ENCODE measurements at regions not wholly inside any gene's neighbourhood (a gene's known extent, or its start where the extent isn't known, plus 50 kb on each side); places are given as distances from the start of the nearest gene placed in this dataset.
A peak's percentile ranks its signal among the peaks of the same experiment; 100 is the strongest.

DNA sequence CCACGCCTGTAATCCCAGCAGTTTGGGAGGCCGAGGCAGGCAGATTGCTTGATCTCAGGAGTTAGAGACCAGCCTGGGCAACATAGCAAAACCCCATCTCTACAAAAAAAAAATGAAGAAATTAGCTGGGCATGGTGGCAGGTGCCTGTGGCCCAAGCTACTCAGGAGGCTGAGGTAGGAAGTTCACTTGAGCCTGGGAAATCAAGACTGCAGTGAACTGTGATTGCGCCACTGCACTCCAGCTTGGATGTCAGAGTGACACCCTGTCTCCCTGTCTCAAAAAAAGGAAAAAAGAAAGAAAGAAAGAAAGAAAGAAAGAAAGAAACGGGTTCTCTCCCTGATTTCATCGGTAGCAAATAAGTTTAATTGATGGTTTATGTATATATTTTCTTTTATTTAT, 64.6 kb upstream of the ESX1 start:
- Histone ChIP-seq H3K36me3 (replicated peaks in 1 of 2; ENCODE audit: control insufficient read depth in 1 of 2, insufficient read depth in 2 of 2, low read length in 2 of 2) (no peaks in the 10 kb centered on the region), H3K27me3 (ENCODE audit: control insufficient read depth in 1 of 2, insufficient read depth in 2 of 2, low read length in 2 of 2) (no peaks in the 10 kb centered on the region), H3K79me2 (ENCODE audit: insufficient read depth, low read length) (no peaks in the 10 kb centered on the region), H2AFZ (ENCODE audit: low read length) (no peak overlapping the region), H4K20me1 (ENCODE audit: insufficient read depth, low read length) (no peaks in the 10 kb centered on the region), H3K4me3 (replicated peaks in 1 of 3; ENCODE audit: insufficient read depth in 1 of 3, low read depth in 2 of 3, low read length in 3 of 3) (no peak overlapping the region), H3K4me2 (ENCODE audit: low read depth, low read length) (no peak overlapping the region), H3K27ac (ENCODE audit: extremely low read length, insufficient read depth, low read length) (no peak overlapping the region), H3K9ac (ENCODE audit: insufficient read depth, low read depth, low read length) (no peak overlapping the region), H3K4me1 (ENCODE audit: insufficient read depth, low read length) (peaks cover 9% of the 10 kb centered on the region; the same call in 1 of the 2 replicates), H3K9me3 (ENCODE audit: low read length) (no peaks in the 10 kb centered on the region)
- no peak for FAIRE-seq
- POLR2A ChIA-PET = no interaction called here
- no peak for TF ChIP-seq ZKSCAN8 (CRISPR knock-in tag; IDR thresholded peaks at IDR 0.05; ENCODE audit: borderline replicate concordance)
- peak; percentile 4; the same call in 1 of the 2 replicates for TF ChIP-seq CEBPB (IDR thresholded peaks at IDR 0.05; ENCODE audit: borderline replicate concordance, low read depth, low read length)
- no peak for ATAC-seq
- no TSS peak for BruUV-seq (replicated peaks)
- intact Hi-C loops (cut with micrococcal nuclease; ENCODE audit: unreplicated experiment) = no loop called here
- 78% methylated on average over 5 of the region's 5 CpGs for WGBS (ENCODE audit: low lambda C conversion rate)
- DNase-seq (ENCODE audit: low spot score) = no peak
- in situ Hi-C loops (cut with HindIII; ENCODE audit: extremely low pct_ligation_motif_present, low pct_unique_long_range_greater_than_20kb) = no loop called here
- CTCF ChIA-PET (ENCODE audit: low intra/inter-chr PET ratio, low total read pairs) = no interaction called here

DNA sequence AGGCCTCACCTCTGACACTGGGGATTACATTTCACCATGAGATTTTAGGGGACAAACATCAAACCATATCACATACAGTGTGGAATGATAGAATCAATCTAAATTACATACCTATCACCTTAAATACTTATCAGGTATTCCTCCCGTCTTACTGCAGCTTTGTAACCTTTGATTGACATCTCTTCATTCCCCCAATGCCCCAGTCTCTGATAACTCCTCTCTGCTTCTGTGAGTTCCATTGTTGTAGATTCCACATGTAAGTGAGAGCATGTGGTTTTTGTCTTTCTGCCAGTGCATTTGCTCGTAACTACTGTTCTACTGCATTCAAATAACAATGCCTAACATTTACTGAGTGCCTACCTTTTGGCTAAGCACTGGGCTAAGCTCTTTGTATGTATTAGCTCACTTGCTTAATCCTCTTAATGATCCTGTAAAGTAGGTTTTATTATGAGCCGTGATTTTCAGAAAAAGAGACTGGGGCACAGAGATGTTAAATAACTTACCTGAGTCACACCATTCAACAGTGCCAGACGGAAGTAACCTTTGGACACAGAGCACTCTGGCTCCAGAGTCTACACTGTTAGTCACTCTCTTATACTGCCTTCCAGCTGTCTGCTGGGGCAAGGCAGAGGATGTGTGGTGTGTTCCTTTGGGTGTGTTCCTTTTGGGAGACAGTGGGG, 63.7 kb upstream of the ESX1 start:
- no TSS peak for BruUV-seq (replicated peaks)
- FAIRE-seq = peak; percentile 44
- Histone ChIP-seq H2AFZ (ENCODE audit: low read length) (no peak overlapping the region), H3K4me1 (ENCODE audit: insufficient read depth, low read length) (peaks cover 9% of the 10 kb centered on the region; the same call in 1 of the 2 replicates), H3K4me3 (replicated peaks in 1 of 3; ENCODE audit: insufficient read depth in 1 of 3, low read depth in 2 of 3, low read length in 3 of 3) (no peak overlapping the region), H3K9ac (ENCODE audit: insufficient read depth, low read depth, low read length) (no peak overlapping the region), H4K20me1 (ENCODE audit: insufficient read depth, low read length) (no peaks in the 10 kb centered on the region), H3K36me3 (replicated peaks in 1 of 2; ENCODE audit: control insufficient read depth in 1 of 2, insufficient read depth in 2 of 2, low read length in 2 of 2) (no peaks in the 10 kb centered on the region), H3K27me3 (ENCODE audit: control insufficient read depth in 1 of 2, insufficient read depth in 2 of 2, low read length in 2 of 2) (no peaks in the 10 kb centered on the region), H3K79me2 (ENCODE audit: insufficient read depth, low read length) (no peaks in the 10 kb centered on the region), H3K9me3 (ENCODE audit: low read length) (no peaks in the 10 kb centered on the region), H3K4me2 (ENCODE audit: low read depth, low read length) (peak overlapping the region; percentile 36; the same call in 1 of the 2 replicates), H3K27ac (ENCODE audit: extremely low read length, insufficient read depth, low read length) (no peak overlapping the region)
- ChIA-PET POLR2A (no interaction called here), CTCF (ENCODE audit: low intra/inter-chr PET ratio, low total read pairs) (no interaction called here)
- DNase-seq (ENCODE audit: low spot score) = peak; percentile 39
- in situ Hi-C loops (cut with HindIII; ENCODE audit: extremely low pct_ligation_motif_present, low pct_unique_long_range_greater_than_20kb) = no loop called here
- intact Hi-C loops (cut with micrococcal nuclease; ENCODE audit: unreplicated experiment) = no loop called here
- 10% methylated on average over 3 of the region's 4 CpGs for WGBS (ENCODE audit: low lambda C conversion rate)
- peak; percentile 93 for ATAC-seq
- TF ChIP-seq HNF4G (IDR thresholded peaks at IDR 0.05; ENCODE audit: borderline replicate concordance, low read depth, low read length) = peak; percentile 51; the same call in 1 of the 2 replicates
- TF ChIP-seq HNF4G (CRISPR knock-in tag; IDR thresholded peaks at IDR 0.05; ENCODE audit: borderline replicate concordance, low read depth) = no peak
- TF ChIP-seq GABPB1 (CRISPR knock-in tag; IDR thresholded peaks at IDR 0.05) = peak; percentile 33; the same call in 1 of the 2 replicates
- TF ChIP-seq FOSL2 (CRISPR knock-in tag; IDR thresholded peaks at IDR 0.05) = peak; percentile 70
- TF ChIP-seq ELF3 (CRISPR knock-in tag; IDR thresholded peaks at IDR 0.05) = peak; percentile 60
- TF ChIP-seq, protein P1, sequence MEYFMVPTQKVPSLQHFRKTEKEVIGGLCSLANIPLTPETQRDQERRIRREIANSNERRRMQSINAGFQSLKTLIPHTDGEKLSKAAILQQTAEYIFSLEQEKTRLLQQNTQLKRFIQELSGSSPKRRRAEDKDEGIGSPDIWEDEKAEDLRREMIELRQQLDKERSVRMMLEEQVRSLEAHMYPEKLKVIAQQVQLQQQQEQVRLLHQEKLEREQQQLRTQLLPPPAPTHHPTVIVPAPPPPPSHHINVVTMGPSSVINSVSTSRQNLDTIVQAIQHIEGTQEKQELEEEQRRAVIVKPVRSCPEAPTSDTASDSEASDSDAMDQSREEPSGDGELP (IDR thresholded peaks at IDR 0.05; ENCODE audit: borderline replicate concordance, low read depth) = 0 out of 2 replicates have a peak, but pooled peaks have one; percentile 19
- no peak for TF ChIP-seq ZNF772 (CRISPR knock-in tag; IDR thresholded peaks at IDR 0.05)
- peak; percentile 75; the same call in 1 of the 2 replicates for TF ChIP-seq ETV5 (CRISPR knock-in tag; IDR thresholded peaks at IDR 0.05; ENCODE audit: borderline replicate concordance)
- TF ChIP-seq U2AF1 (optimal IDR thresholded peaks at IDR 0.05; ENCODE audit: low read depth, low read length) = no peak
- TF ChIP-seq ZNF3 (CRISPR knock-in tag; IDR thresholded peaks at IDR 0.05) = peak; percentile 76; the same call in 1 of the 2 replicates
- TF ChIP-seq GABPA (IDR thresholded peaks at IDR 0.05; ENCODE audit: low read depth, low read length) = no peak
- peak; percentile 61 for TF ChIP-seq GABPA (CRISPR knock-in tag; IDR thresholded peaks at IDR 0.05; ENCODE audit: low read depth)
- TF ChIP-seq WIZ (CRISPR knock-in tag; IDR thresholded peaks at IDR 0.05) = no peak
- TF ChIP-seq POLR2G (IDR thresholded peaks at IDR 0.05; ENCODE audit: low read depth, low read length) = no peak
- no peak for TF ChIP-seq SRF (IDR thresholded peaks at IDR 0.05; ENCODE audit: low read depth, low read length)
- TF ChIP-seq HNF4A (CRISPR knock-in tag; IDR thresholded peaks at IDR 0.05) = peak; percentile 63
- TF ChIP-seq NCOA2 (CRISPR knock-in tag; IDR thresholded peaks at IDR 0.05) = no peak
- peak; percentile 41; the same call in 1 of the 2 replicates for TF ChIP-seq ZNF12 (CRISPR knock-in tag; IDR thresholded peaks at IDR 0.05)
- TF ChIP-seq, protein P2, sequence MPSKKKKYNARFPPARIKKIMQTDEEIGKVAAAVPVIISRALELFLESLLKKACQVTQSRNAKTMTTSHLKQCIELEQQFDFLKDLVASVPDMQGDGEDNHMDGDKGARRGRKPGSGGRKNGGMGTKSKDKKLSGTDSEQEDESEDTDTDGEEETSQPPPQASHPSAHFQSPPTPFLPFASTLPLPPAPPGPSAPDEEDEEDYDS (CRISPR knock-in tag; IDR thresholded peaks at IDR 0.05) = no peak
